ENCODE measurements at regions not wholly inside any gene's neighbourhood (a gene's known extent, or its start where the extent isn't known, plus 50 kb on each side); places are given as distances from the start of the nearest gene placed in this dataset.

DNA sequence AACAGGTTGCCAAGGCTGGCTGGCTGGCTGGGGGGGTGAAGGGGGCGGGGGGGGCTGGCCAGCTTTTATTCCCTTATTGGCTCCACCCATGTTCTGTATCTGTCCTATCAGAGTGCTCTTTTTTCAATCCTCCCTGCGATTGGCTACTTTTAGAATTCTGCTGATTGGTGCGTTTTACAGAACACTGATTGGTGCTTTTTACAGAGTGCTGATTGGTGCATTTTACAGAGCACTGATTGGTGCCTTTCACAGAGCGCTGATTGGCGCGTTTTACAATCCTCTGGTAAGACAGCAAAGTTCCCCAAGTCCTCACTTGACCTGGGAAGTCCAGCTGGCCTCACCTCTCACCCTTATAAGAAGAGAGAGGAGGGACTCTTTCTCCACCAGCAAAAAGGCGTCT is 175.9 kb downstream of the ERCC6L2 start:
- TF ChIP-seq TEAD4 (IDR thresholded peaks at IDR 0.05) = no peak
- no peak for TF ChIP-seq ZBTB7A (IDR thresholded peaks at IDR 0.05; ENCODE audit: low read depth)
- no peak for TF ChIP-seq TCF12 (IDR thresholded peaks at IDR 0.05; ENCODE audit: low read depth)

DNA sequence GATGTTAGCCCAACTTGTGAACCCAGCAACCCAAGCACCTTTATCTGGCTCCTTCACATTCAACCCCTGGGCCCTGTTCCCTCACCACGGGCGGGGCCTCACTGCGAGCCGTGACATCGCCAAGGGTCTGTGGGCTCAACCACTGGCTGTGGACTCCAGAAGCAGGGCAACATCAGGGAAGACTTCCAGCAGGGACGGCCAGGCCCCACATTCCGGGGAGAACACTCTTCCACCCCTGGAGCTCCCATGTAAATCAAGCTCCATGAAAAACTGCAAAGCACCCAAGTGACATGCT is 175.3 kb downstream of the ERCC6L2 start:
- TF ChIP-seq EGR1 (IDR thresholded peaks at IDR 0.05) (no peak), ZBTB7A (IDR thresholded peaks at IDR 0.05; ENCODE audit: low read depth) (no peak), RAD21 (IDR thresholded peaks at IDR 0.05; ENCODE audit: low read depth) (no peak), CREB1 (IDR thresholded peaks at IDR 0.05; ENCODE audit: low read depth) (no peak), YY1 (IDR thresholded peaks at IDR 0.05; ENCODE audit: low read depth) (no peak), EP300 (IDR thresholded peaks at IDR 0.05; ENCODE audit: borderline replicate concordance) (no peak), TAF1 (IDR thresholded peaks at IDR 0.05; ENCODE audit: low read depth) (no peak), FOXM1 (IDR thresholded peaks at IDR 0.05; ENCODE audit: borderline replicate concordance, low read depth) (no peak), NFIC (IDR thresholded peaks at IDR 0.05) (no peak), TEAD4 (IDR thresholded peaks at IDR 0.05) (no peak), CEBPB (IDR thresholded peaks at IDR 0.05) (no peak), TCF12 (IDR thresholded peaks at IDR 0.05; ENCODE audit: low read depth) (no peak)
- TF ChIP-seq, protein P1, sequence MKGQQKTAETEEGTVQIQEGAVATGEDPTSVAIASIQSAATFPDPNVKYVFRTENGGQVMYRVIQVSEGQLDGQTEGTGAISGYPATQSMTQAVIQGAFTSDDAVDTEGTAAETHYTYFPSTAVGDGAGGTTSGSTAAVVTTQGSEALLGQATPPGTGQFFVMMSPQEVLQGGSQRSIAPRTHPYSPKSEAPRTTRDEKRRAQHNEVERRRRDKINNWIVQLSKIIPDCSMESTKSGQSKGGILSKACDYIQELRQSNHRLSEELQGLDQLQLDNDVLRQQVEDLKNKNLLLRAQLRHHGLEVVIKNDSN (IDR thresholded peaks at IDR 0.05) = no peak
- TF ChIP-seq, protein P2, sequence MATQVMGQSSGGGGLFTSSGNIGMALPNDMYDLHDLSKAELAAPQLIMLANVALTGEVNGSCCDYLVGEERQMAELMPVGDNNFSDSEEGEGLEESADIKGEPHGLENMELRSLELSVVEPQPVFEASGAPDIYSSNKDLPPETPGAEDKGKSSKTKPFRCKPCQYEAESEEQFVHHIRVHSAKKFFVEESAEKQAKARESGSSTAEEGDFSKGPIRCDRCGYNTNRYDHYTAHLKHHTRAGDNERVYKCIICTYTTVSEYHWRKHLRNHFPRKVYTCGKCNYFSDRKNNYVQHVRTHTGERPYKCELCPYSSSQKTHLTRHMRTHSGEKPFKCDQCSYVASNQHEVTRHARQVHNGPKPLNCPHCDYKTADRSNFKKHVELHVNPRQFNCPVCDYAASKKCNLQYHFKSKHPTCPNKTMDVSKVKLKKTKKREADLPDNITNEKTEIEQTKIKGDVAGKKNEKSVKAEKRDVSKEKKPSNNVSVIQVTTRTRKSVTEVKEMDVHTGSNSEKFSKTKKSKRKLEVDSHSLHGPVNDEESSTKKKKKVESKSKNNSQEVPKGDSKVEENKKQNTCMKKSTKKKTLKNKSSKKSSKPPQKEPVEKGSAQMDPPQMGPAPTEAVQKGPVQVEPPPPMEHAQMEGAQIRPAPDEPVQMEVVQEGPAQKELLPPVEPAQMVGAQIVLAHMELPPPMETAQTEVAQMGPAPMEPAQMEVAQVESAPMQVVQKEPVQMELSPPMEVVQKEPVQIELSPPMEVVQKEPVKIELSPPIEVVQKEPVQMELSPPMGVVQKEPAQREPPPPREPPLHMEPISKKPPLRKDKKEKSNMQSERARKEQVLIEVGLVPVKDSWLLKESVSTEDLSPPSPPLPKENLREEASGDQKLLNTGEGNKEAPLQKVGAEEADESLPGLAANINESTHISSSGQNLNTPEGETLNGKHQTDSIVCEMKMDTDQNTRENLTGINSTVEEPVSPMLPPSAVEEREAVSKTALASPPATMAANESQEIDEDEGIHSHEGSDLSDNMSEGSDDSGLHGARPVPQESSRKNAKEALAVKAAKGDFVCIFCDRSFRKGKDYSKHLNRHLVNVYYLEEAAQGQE (IDR thresholded peaks at IDR 0.05; ENCODE audit: low read depth) = no peak
- TF ChIP-seq, protein P3, sequence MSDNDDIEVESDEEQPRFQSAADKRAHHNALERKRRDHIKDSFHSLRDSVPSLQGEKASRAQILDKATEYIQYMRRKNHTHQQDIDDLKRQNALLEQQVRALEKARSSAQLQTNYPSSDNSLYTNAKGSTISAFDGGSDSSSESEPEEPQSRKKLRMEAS (IDR thresholded peaks at IDR 0.05) = no peak

DNA sequence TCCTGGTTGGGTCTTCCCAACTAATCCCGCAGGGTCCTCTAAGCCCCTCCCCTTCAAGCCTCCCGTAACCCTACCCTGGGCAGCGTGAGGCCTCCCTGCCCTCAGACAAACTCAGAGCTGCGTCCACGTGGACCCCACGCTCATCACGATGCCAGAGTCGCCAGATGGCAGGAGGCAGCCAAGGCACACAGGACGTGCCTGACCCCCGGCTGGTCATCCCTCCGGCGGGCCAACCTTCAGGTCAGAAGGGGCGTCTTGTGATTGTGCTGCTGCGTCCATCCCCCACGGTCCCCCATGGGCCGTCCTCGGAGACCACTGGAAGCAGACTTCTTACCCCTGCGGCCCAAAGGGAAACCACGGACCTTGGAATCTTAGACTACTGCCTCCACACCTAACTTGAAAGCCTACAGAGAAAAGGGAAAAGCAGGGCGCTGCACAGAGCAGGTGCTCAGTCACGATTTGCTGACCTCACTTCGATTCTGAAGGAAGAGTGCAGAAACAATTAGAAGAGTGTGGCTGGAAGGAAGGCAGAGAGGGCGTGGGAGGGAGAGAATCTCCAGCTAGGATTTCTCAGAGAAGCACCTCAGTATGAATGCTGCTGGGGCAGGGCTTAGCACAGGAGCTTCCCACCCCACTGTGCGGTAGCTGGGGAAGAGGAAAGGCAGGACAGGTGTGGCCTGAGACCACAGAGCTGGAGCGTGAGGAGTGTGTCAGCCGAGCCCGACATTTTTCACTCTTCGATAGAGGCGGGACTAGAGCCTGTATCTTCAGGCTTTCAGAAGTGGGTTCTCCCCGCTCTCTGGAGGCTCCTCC is 174.8 kb downstream of the ERCC6L2 start:
- TF ChIP-seq TAF1 (IDR thresholded peaks at IDR 0.05; ENCODE audit: low read depth) = no peak
- no peak for TF ChIP-seq FOXM1 (IDR thresholded peaks at IDR 0.05; ENCODE audit: borderline replicate concordance, low read depth)
- TF ChIP-seq YY1 (IDR thresholded peaks at IDR 0.05; ENCODE audit: low read depth) = no peak
- no peak for TF ChIP-seq ZBTB7A (IDR thresholded peaks at IDR 0.05; ENCODE audit: low read depth)
- TF ChIP-seq CEBPB (IDR thresholded peaks at IDR 0.05) = no peak
- TF ChIP-seq TEAD4 (IDR thresholded peaks at IDR 0.05) = no peak
- TF ChIP-seq RAD21 (IDR thresholded peaks at IDR 0.05; ENCODE audit: low read depth) = no peak
- no peak for TF ChIP-seq EP300 (IDR thresholded peaks at IDR 0.05; ENCODE audit: borderline replicate concordance)
- TF ChIP-seq TCF12 (IDR thresholded peaks at IDR 0.05; ENCODE audit: low read depth) = no peak
- TF ChIP-seq, protein P2 (IDR thresholded peaks at IDR 0.05; ENCODE audit: low read depth) = no peak
- no peak for TF ChIP-seq CREB1 (IDR thresholded peaks at IDR 0.05; ENCODE audit: low read depth)
- TF ChIP-seq, protein P3 (IDR thresholded peaks at IDR 0.05) = no peak
- TF ChIP-seq, protein P1 (IDR thresholded peaks at IDR 0.05) = no peak
- no peak for TF ChIP-seq EGR1 (IDR thresholded peaks at IDR 0.05)
- TF ChIP-seq NFIC (IDR thresholded peaks at IDR 0.05) = no peak

DNA sequence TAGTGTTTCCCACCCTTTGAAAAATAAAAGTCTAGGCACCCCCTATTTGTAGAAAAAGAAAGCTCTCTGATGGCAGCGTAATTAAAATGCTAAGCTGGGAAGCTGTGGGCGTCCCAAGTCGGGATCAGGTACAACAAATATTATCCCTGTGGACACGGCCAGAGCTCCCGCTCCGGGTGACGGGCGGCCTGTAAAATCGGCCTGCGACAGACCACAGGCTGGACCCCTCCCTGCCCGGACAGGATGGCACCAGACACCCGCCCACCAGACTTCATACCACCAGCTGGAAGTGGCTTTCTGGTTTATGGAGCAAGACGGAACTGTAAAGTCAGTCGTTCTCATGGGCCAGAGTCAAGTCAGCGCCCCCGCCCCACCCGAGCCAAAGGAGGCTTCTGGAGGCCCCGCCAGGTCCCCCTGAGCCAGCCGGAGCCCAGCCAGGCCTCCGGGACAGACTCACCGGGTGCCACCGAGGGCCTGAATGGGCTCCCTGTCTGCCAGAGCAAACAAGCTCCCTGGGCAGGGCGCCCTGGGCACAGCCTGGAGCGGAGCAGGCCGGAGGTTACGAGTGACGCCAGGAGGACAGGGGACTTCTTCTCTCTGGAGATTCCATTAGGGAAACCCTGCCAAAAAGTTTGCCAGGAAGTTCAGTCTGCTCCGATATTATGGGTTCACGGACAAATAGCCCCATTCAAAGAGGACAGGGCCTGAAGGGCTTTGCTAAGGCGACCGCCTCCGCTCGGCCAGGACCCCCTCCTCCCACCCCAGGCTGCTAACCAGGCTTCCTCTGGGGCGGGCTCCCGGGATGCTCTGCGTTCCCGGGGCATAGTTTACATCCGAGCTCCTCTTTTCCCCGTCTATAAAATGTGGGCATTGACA is 173.7 kb downstream of the ERCC6L2 start:
- TF ChIP-seq FOXM1 (IDR thresholded peaks at IDR 0.05; ENCODE audit: borderline replicate concordance, low read depth) = no peak
- no peak for TF ChIP-seq EP300 (IDR thresholded peaks at IDR 0.05; ENCODE audit: borderline replicate concordance)
- no peak for TF ChIP-seq TCF12 (IDR thresholded peaks at IDR 0.05; ENCODE audit: low read depth)
- TF ChIP-seq YY1 (IDR thresholded peaks at IDR 0.05; ENCODE audit: low read depth) = no peak
- TF ChIP-seq, protein P3 (IDR thresholded peaks at IDR 0.05) = no peak
- TF ChIP-seq TEAD4 (IDR thresholded peaks at IDR 0.05) = no peak
- TF ChIP-seq EGR1 (IDR thresholded peaks at IDR 0.05) = no peak
- no peak for TF ChIP-seq RAD21 (IDR thresholded peaks at IDR 0.05; ENCODE audit: low read depth)
- TF ChIP-seq CEBPB (IDR thresholded peaks at IDR 0.05) = no peak
- no peak for TF ChIP-seq NFIC (IDR thresholded peaks at IDR 0.05)
- TF ChIP-seq CREB1 (IDR thresholded peaks at IDR 0.05; ENCODE audit: low read depth) = no peak
- no peak for TF ChIP-seq TAF1 (IDR thresholded peaks at IDR 0.05; ENCODE audit: low read depth)
- TF ChIP-seq, protein P1 (IDR thresholded peaks at IDR 0.05) = no peak
- TF ChIP-seq, protein P2 (IDR thresholded peaks at IDR 0.05; ENCODE audit: low read depth) = no peak

All from Ishikawa (cell line).